ENCODE measurements at regions not wholly inside any gene's neighbourhood (a gene's known extent, or its start where the extent isn't known, plus 50 kb on each side); places are given as distances from the start of the nearest gene placed in this dataset.
"Not testable (repeated sequence)": the region's sequence is repeated elsewhere in the genome, so short reads cannot be mapped to it uniquely, and the experiment has no call there.

DNA sequence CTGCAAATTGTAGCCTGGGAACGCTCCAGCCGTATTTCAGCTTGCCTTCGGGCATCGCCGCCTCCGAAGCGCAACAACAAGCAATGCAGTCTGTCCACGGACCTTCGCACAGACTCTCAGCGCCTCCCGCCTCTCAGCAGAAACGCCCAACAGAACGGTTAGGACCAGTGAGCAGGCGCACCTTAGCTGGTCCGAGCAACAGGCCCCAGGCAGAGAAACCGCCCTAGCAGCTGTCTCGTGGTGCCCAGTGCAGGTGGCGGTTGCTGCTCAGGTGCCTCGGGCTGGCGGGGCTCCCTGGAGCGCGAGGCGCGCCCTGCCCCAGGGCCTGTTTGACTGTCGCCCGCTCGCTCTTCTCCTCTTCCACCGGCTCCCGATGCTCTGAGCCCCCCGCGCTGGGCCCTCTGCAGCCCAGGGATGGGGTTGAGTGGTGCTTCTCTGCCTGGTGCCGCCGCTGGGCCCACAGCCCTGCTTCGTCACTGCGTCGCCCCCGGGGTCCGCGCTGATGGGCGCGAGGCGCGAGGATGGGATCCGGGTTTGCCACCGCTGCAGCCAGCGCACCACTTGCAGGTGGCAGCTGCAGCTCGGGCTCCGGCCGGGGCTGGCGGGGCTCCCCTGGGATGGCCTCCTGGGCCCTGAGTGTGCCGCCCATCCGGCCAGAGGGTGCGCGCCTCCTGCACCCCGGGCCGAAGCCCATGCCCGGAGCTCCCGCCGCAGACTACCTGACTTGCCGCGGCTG is 268.4 kb upstream of the FRG2C start:
- no peak overlapping the region for H3K27ac ChIP-seq
- H3K4me1 ChIP-seq (ENCODE audit: insufficient read depth), result peaks cover 4% of the 10 kb centered on the region
- H3K27me3 ChIP-seq, result no peaks in the 10 kb centered on the region
- intact Hi-C loops (cut with DNase I), result no loop called here
- no peak overlapping the region for H3K4me3 ChIP-seq
- 63 to 80% (median 74%) methylated on average over 41 to 61 of the region's 61 CpGs for WGBS, 3 donors
- TF ChIP-seq, protein P1, sequence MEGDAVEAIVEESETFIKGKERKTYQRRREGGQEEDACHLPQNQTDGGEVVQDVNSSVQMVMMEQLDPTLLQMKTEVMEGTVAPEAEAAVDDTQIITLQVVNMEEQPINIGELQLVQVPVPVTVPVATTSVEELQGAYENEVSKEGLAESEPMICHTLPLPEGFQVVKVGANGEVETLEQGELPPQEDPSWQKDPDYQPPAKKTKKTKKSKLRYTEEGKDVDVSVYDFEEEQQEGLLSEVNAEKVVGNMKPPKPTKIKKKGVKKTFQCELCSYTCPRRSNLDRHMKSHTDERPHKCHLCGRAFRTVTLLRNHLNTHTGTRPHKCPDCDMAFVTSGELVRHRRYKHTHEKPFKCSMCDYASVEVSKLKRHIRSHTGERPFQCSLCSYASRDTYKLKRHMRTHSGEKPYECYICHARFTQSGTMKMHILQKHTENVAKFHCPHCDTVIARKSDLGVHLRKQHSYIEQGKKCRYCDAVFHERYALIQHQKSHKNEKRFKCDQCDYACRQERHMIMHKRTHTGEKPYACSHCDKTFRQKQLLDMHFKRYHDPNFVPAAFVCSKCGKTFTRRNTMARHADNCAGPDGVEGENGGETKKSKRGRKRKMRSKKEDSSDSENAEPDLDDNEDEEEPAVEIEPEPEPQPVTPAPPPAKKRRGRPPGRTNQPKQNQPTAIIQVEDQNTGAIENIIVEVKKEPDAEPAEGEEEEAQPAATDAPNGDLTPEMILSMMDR (IDR thresholded peaks at IDR 0.05), result no peak
- TF ChIP-seq POLR2A (IDR thresholded peaks at IDR 0.05) (no peak), EP300 (IDR thresholded peaks at IDR 0.05) (no peak)
- DNase-seq, result no peak
- no peaks in the 10 kb centered on the region for H3K36me3 ChIP-seq
- no peaks in the 10 kb centered on the region for H3K9me3 ChIP-seq

- no peaks in the 10 kb centered on the region for H3K27me3 ChIP-seq
- 63 to 84% (median 68%) methylated on average over 12 to 29 of the region's 29 CpGs for WGBS, 3 donors
- H3K4me3 ChIP-seq, result no peak overlapping the region
- TF ChIP-seq, protein P1 (IDR thresholded peaks at IDR 0.05), result no peak
- TF ChIP-seq EP300 (IDR thresholded peaks at IDR 0.05) (no peak), POLR2A (IDR thresholded peaks at IDR 0.05) (no peak)
- intact Hi-C loops (cut with DNase I), result no loop called here
- no peak for DNase-seq
- H3K4me1 ChIP-seq (ENCODE audit: insufficient read depth), result peaks cover 4% of the 10 kb centered on the region
- H3K27ac ChIP-seq, result no peak overlapping the region
- no peaks in the 10 kb centered on the region for H3K36me3 ChIP-seq
- no peaks in the 10 kb centered on the region for H3K9me3 ChIP-seq
These were observed 267.8 kb upstream of the FRG2C start for GRCh38 chr3:75396316-75396802.

DNA sequence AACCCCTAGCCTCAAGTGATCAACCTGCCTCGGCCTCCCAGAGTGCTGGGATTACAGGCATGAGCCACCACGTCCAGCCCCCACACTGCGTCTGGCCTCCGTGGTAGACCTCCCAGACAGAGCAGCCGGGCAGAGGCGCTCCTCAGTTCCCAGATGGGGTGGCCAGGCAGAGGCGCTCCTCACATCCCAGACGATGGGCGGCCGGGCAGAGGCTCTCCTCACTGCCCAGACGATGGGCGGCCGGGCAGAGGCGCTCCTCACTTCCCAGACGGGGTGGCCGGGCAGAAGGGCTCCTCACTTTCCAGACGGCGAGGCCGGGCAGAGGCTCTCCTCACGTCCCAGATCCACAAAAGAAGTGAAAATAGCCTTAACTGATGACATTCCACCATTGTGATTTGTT is 266.6 kb upstream of the FRG2C start:
- 92 to 96% (median 96%) methylated on average over 20 of the region's 20 CpGs for WGBS, 3 donors
- intact Hi-C loops (cut with DNase I); H3K27ac ChIP-seq; H3K4me1 ChIP-seq (ENCODE audit: insufficient read depth); DNase-seq; H3K36me3 ChIP-seq; H3K27me3 ChIP-seq; H3K9me3 ChIP-seq; H3K4me3 ChIP-seq: not testable (repeated sequence)

- DNase-seq, result peak in 4 of 5 donors; percentile 24 to 54 (median 42)
- not testable (repeated sequence) for H3K27me3 ChIP-seq; H3K27ac ChIP-seq; H3K36me3 ChIP-seq; H3K9me3 ChIP-seq; H3K4me1 ChIP-seq (ENCODE audit: insufficient read depth); H3K4me3 ChIP-seq
- TF ChIP-seq, protein P1 (IDR thresholded peaks at IDR 0.05), result peak; percentile 23 to 69 (median 54)
- 40 to 48% (median 45%) methylated on average over 18 of the region's 18 CpGs for WGBS, 3 donors
- intact Hi-C loops (cut with DNase I), result loop anchor here in 1 of 4 donors (10.0 kb wide), 1 partner anchor 128 kb away; no protein-coding TSS in a partner anchor
These were observed 241.8 kb upstream of the FRG2C start for GRCh38 chr3:75422101-75422945.

DNA sequence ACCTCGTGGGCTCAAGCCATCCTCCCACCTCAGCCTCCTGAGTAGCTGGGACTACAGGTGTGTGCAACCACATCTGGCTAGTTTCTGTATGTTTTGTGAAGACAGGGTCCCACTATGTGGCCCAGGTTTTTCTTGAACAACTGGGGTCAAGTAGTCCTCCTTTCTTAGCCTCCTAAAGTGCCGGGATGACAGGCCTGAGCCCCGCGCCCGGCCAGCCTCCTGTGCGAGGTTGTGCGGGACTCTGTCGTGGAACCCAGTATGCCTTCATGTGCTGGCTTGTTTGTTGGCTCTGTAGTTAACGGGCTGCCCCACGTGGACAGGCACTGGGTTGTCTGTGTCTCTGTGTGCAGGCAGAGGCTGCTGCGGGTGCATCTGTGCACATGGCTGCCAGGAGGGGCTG is 238.7 kb upstream of the FRG2C start:
- intact Hi-C loops (cut with DNase I), result loop anchor here in 3 of 4 donors (5.0 to 10.0 kb wide), 3 partner anchors 128 to 133 kb away; no protein-coding TSS in a partner anchor
- 91 to 94% (median 93%) methylated on average over 11 of the region's 11 CpGs for WGBS, 3 donors
- H3K4me3 ChIP-seq; H3K27me3 ChIP-seq; H3K27ac ChIP-seq; DNase-seq; H3K36me3 ChIP-seq; H3K4me1 ChIP-seq (ENCODE audit: insufficient read depth); H3K9me3 ChIP-seq: not testable (repeated sequence)

- H3K36me3 ChIP-seq; H3K9me3 ChIP-seq; H3K4me3 ChIP-seq; H3K27me3 ChIP-seq; H3K4me1 ChIP-seq (ENCODE audit: insufficient read depth); DNase-seq; H3K27ac ChIP-seq: not testable (repeated sequence)
- intact Hi-C loops (cut with DNase I), result loop anchor here in 3 of 4 donors (5.0 to 10.0 kb wide), 3 partner anchors 130 to 135 kb away; no protein-coding TSS in a partner anchor
- 87 to 96% (median 88%) methylated on average over 7 to 9 of the region's 9 CpGs for WGBS, 3 donors
These were observed 236.6 kb upstream of the FRG2C start for GRCh38 chr3:75427486-75427885.

DNA sequence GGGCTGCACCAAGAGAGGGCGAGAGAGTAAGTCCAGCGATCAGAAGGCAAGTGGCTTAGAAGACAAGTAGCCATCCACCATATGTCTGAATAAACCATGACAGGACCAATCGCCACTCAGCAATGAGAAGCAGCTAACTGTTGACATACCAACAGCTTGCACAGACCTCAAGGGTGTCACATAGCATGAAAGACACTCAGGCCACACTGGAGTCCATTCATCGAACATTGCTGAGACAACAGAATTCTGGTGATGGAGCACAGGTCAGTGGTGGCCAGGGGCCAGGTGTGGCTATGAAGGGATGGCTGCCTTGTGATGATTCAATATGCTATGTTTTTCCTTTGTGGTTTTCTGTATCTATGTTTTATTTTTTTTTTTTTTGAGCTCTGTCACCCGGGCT is 236.2 kb upstream of the FRG2C start:
- not testable (repeated sequence) for H3K27me3 ChIP-seq; H3K9me3 ChIP-seq; H3K4me3 ChIP-seq; H3K4me1 ChIP-seq (ENCODE audit: insufficient read depth); DNase-seq; H3K27ac ChIP-seq; H3K36me3 ChIP-seq
- 71 to 78% (median 74%) methylated on average over 5 of the region's 5 CpGs for WGBS, 3 donors
- intact Hi-C loops (cut with DNase I), result loop anchor here in 3 of 4 donors (5.0 to 10.0 kb wide), 3 partner anchors 131 to 136 kb away; no protein-coding TSS in a partner anchor
